ENCODE measurements at regions not wholly inside any gene's neighbourhood (a gene's known extent, or its start where the extent isn't known, plus 50 kb on each side); places are given as distances from the start of the nearest gene placed in this dataset.

DNA sequence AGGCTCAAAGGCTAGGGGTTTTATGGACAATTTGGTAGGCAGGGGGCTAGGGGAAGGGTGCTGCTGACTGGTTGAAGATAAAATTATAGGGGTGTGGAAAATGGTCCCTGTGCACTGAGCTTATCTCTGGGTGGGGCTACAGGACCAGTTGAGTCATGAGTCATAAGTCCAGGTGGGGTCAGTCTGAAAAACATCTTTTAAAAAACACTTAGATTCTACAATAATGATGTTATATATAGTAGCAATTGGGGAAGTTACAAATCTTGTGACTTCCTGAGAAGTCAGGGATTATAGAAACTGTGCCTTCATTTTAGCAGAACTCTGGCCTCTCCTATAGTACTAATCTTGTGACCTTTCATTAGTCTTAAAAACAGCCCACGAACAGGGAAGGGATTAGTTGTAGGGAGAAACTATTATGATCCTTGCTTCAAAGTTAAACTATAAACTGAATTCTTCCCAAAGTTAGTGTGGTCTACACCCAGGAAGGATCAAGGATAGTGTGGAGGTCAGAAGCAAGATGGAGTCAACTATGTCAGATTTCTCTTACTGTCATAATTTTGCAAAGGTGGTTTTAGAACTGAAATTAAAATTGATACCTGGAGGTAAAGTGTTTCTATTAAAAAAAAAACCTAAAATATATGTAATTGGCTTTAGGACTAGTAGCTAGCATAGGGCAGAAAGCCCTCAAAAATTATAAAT is 130.1 kb downstream of the P2RY1 start:
- Histone ChIP-seq H3K9ac (ENCODE audit: low read length in 3 of 3) (no peak overlapping the region), H3K4me1 (ENCODE audit: control insufficient read depth in 2 of 3, insufficient read depth in 2 of 3, low read depth in 1 of 3, low read length in 3 of 3) (no peaks in the 10 kb centered on the region), H3K27me3 (ENCODE audit: control insufficient read depth, insufficient read depth, low read length) (no peaks in the 10 kb centered on the region), H3K27ac (ENCODE audit: low read depth in 2 of 2, low read length in 2 of 2) (no peak overlapping the region), H3K9me3 (ENCODE audit: control insufficient read depth in 2 of 3, insufficient read depth in 1 of 3, low read length in 3 of 3) (peaks cover 0 to 6% (median 0%) of the 10 kb centered on the region in 3 donors), H3K36me3 (ENCODE audit: control insufficient read depth in 2 of 3, insufficient read depth in 3 of 3, low read length in 3 of 3) (no peaks in the 10 kb centered on the region), H3K4me3 (ENCODE audit: low read length in 3 of 3) (no peak overlapping the region)
- intact Hi-C loops (cut with DNase I): no loop called here
- no peak for DNase-seq
- TF ChIP-seq, protein P1, sequence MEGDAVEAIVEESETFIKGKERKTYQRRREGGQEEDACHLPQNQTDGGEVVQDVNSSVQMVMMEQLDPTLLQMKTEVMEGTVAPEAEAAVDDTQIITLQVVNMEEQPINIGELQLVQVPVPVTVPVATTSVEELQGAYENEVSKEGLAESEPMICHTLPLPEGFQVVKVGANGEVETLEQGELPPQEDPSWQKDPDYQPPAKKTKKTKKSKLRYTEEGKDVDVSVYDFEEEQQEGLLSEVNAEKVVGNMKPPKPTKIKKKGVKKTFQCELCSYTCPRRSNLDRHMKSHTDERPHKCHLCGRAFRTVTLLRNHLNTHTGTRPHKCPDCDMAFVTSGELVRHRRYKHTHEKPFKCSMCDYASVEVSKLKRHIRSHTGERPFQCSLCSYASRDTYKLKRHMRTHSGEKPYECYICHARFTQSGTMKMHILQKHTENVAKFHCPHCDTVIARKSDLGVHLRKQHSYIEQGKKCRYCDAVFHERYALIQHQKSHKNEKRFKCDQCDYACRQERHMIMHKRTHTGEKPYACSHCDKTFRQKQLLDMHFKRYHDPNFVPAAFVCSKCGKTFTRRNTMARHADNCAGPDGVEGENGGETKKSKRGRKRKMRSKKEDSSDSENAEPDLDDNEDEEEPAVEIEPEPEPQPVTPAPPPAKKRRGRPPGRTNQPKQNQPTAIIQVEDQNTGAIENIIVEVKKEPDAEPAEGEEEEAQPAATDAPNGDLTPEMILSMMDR (IDR thresholded peaks at IDR 0.05; ENCODE audit: borderline replicate concordance, extremely low read depth, insufficient read depth): no peak
- FAIRE-seq: no peak

DNA sequence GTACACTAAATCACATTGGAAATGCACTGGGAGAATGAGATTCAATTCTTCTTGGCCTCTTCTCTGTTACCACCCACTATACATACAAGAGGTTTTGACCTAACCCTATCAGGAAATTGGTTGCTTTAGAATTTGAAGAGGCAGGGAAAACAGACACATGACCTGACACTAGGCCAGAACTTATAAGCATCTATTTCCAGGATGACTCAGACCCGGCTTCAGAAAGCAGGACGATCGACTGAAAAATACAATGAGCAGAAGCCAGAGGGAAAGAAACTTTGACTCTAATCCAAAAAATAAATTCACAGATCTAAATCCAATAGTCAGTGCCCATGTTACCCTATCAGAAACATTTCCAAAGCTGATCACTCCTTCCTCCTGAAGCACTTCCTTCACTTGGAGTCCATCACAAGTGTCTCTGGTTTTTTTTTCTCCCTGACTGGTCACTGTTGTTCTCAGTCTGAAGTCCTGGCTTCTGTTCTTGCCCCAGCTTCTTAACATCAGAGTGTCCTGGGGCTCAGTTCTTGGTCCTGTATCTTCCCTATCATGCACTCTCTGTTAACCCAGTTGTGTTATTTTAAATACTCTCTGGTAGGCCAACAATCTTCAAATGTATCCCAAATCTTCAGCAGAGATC is 133.6 kb downstream of the P2RY1 start:
- intact Hi-C loops (cut with DNase I): no loop called here
- DNase-seq: no peak
- H3K9me3 ChIP-seq (ENCODE audit: control insufficient read depth in 2 of 3, insufficient read depth in 1 of 3, low read length in 3 of 3): peaks cover 0 to 6% (median 0%) of the 10 kb centered on the region in 3 donors
- no peak overlapping the region for H3K4me3 ChIP-seq (ENCODE audit: low read length in 3 of 3)
- no peaks in the 10 kb centered on the region for H3K27me3 ChIP-seq (ENCODE audit: control insufficient read depth, insufficient read depth, low read length)
- TF ChIP-seq, protein P1 (IDR thresholded peaks at IDR 0.05; ENCODE audit: borderline replicate concordance, extremely low read depth, insufficient read depth): no peak
- no peaks in the 10 kb centered on the region for H3K36me3 ChIP-seq (ENCODE audit: control insufficient read depth in 2 of 3, insufficient read depth in 3 of 3, low read length in 3 of 3)
- FAIRE-seq: no peak
- H3K4me1 ChIP-seq (ENCODE audit: control insufficient read depth in 2 of 3, insufficient read depth in 2 of 3, low read depth in 1 of 3, low read length in 3 of 3): no peaks in the 10 kb centered on the region
- H3K9ac ChIP-seq (ENCODE audit: low read length in 3 of 3): no peak overlapping the region
- H3K27ac ChIP-seq (ENCODE audit: low read depth in 2 of 2, low read length in 2 of 2): no peak overlapping the region

DNA sequence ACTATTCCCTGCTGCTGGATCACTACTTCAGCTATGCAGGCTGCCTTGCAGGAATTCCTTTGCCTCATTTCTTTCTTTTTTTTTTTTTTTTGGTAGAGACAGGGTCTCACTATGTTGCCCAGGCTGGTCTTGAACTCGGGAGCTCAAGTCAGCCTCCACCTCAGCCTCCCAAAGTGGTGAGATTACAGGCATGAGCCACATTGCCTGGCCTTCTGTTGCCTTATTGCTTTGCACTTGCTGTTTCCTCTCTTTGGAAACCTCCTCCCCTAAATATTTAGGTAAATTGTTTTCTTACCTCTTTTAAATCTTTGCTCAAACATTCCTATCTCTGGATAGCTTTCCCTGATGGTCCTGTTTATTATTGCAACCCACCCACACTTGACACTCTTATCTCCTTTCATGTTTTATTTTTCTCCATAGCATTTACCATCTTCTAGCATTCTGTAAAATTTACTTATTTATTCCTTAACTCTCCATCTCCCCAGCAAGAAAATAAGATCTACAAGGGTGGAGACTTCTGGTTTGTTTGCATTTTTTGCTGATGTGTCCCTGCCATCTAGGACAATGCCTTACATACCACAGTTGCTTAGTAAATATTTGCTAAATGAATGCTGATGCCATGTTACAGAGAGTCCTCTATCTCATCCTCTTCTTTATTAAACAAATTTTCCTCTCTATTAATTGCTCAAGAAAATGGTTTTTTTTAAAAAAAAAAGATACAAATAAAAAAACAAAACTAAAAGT is 134.8 kb downstream of the P2RY1 start:
- H3K4me1 ChIP-seq (ENCODE audit: control insufficient read depth in 2 of 3, insufficient read depth in 2 of 3, low read depth in 1 of 3, low read length in 3 of 3): no peaks in the 10 kb centered on the region
- no peaks in the 10 kb centered on the region for H3K36me3 ChIP-seq (ENCODE audit: control insufficient read depth in 2 of 3, insufficient read depth in 3 of 3, low read length in 3 of 3)
- DNase-seq: no peak
- peaks cover 0 to 6% (median 0%) of the 10 kb centered on the region in 3 donors for H3K9me3 ChIP-seq (ENCODE audit: control insufficient read depth in 2 of 3, insufficient read depth in 1 of 3, low read length in 3 of 3)
- no peak overlapping the region for H3K9ac ChIP-seq (ENCODE audit: low read length in 3 of 3)
- TF ChIP-seq, protein P1 (IDR thresholded peaks at IDR 0.05; ENCODE audit: borderline replicate concordance, extremely low read depth, insufficient read depth): no peak
- no peak overlapping the region for H3K27ac ChIP-seq (ENCODE audit: low read depth in 2 of 2, low read length in 2 of 2)
- no peaks in the 10 kb centered on the region for H3K27me3 ChIP-seq (ENCODE audit: control insufficient read depth, insufficient read depth, low read length)
- intact Hi-C loops (cut with DNase I): no loop called here
- no peak overlapping the region for H3K4me3 ChIP-seq (ENCODE audit: low read length in 3 of 3)
- no peak for FAIRE-seq
